GM21515 (cell line): ENCODE measurements at regions not wholly inside any gene's neighbourhood (a gene's known extent, or its start where the extent isn't known, plus 50 kb on each side); places are given as distances from the start of the nearest gene placed in this dataset.
"Not testable (repeated sequence)": the region's sequence is repeated elsewhere in the genome, so short reads cannot be mapped to it uniquely, and the experiment has no call there.

Source experiments
- ATAC-seq: cut with Tn5 transposase; IDR thresholded peaks from one replicate; pipeline ENCODE4 v1.9.1; 2021; ENCODE audit not compliant: unreplicated experiment

DNA sequence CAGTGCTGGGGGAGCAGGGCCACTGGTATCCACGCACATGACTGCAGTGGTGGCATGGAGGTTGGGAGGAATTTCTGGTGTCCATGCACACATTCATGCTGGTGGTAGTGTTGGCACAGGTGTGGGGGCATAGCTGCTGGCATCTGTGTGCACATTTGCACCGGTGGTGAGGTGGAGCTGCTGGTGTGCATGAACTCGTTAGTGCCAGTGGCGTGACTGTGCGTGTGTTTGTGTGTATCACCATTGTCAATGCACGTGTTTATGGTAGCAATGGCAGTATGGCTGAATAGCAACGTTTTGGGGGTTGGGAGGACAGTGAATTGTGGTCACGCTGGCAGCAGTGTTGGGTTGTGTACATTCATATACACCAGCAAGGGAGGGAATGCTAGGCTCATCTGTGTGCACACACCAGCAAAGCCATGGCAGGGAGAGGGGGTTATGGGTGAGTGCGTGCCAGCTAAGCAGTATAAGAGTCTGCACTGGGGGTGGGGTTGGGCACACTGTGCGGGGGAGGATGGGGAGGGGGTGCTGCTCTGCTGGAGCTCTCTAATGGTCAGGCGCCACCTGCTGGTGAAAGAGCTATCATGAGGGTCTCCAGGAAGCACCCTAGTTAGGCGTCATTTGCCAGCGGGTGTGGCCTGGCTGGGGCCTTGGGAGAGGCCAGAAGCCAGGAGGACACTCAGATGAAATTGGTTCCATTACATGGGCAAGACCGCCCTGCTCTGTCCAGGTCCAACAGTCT lies 626.1 kb upstream of the ID4 start:
- ATAC-seq, result no peak

DNA sequence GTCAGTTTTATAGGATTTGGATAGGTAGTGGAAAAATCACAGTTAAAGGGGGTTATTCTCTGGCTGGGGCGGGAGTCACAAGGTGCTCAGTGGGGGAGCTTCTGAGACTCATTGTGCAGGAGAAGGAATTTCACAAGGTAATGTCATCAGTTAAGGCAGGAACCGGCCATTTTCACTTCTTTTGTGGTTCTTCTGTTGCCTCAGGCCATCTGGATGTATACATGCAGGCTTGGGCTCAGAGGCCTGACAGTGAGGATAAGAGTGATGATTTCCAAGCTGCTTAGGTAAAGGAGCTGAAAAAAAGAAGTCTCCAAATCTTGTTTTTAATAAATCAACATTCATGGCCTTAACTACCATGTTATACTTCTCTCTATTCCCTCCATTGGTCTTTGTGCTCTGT lies 622.9 kb upstream of the ID4 start:
- no peak for ATAC-seq

DNA sequence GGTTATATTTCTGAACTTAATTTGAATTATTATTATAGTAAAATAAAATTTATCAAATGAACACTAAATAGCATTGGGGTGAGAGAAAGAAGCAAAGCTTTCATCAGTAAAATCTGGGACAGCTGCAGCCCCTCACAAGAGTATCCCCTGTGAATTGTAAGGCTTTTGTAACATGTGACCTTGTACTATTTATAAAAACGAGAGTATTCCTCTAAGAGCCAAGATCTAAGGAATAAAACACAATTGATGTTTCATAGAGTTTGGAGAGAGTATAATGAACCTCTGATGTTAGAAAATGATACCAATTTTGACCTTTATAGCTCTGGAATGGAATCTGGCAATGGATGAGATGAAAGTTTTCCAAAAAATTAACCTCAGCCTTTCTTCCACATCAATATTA lies 617.2 kb upstream of the ID4 start:
- ATAC-seq, result no peak

DNA sequence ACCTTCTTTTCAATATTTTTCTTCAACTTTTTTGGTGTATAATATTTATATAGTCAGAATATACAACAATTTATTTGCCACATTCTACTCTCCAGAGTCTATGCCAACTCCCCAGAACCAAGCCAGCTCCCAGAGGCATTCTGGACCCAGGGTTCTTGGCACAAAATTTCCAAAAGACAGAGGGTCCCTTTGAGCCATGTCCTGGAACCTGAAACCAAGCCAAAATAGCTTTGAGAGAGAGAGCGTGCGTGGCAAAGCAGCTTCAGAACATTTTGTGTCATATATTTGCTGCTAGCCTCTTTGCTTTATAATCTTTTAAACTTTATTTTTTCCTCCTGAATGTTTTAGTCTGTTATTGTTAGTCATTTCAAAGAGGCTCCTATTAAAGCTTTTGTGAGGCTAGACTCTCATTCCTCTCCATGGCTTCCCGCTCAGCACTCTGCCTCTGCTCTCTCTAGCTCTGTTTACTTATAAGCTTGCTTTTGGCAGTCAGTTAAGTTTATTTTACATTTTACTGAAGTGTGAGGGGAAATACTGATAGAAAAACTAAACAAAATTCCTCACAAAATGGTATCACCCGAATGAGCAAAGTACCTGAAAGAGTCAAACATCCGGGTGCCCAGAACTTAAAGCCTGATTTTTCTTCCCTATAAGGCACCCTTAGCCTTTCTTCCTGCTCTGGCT lies 605.1 kb upstream of the ID4 start:
- no peak for ATAC-seq

DNA sequence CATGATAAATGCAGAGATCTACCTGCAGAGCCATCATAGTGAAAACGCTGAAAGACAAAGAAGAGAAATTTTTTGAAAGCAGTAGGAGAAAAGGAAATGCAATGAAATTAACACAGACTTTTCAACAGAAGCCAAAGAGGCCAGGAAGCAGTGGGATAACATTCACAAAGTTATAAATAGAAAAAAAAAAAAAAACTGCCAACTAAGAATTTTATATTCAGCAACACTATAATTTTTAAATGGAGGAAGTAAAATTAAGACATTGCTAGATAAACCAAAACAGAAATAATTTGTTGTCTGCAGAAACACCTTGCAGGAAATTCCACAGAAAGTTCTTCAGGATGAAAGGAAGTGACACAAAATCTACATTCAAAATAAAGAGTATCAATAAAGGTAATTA lies 591.5 kb upstream of the ID4 start:
- ATAC-seq, result no peak

DNA sequence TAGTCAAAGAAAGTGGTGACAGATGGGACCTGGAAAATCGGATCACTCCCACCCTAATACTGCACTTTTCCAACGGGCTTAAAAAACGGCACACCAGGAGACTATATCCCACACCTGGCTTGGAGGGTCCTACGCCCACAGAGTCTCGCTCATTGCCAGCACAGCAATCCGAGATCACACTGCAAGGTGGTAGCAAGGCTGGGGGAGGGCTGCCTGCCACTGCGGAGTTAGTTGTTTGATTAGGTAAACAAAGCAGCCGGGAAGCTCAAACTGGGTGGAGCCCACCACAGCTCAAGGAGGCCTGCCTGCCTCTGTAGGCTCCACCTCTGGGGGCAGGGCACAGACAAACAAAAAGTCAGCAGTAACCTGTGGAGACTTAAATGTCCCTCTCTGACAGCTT lies 590.0 kb upstream of the ID4 start:
- ATAC-seq, result not testable (repeated sequence)

DNA sequence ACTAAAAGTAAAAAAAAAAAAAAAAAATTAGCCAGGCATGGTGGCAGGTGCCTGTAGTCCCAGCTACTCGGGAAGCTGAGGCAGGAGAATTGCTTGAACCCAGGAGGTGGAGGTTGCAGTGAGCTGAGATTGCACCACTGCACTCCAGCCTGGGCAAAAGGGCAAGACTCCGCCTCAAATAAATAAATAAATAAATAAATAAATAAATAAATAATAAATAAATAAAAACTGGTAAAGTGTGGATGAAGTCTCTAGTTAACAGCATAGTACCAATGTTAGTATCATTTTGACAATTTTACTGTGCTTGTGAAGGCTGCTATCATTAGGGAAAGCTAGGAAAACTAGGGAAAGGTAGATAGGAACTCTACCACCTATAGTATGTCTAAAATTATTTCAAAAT lies 581.0 kb upstream of the ID4 start:
- not testable (repeated sequence) for ATAC-seq

DNA sequence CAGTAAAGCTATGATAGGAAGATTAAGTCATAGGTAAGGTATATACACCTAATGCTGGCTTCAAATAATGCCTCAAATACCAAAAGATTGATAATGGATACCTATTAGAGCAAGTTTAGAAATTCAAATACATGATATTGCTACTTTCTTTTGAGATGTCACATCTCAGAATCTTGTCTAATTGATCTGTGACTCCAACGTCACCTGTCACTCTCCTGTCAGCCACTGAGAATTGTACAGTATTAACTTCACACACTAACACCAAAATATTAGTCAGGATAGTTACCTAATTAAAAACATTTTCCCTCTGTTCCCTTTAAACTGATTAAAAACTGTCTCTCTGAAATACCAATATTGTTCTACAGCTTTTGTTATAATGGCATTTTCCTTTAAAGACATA lies 575.5 kb upstream of the ID4 start:
- no peak for ATAC-seq

DNA sequence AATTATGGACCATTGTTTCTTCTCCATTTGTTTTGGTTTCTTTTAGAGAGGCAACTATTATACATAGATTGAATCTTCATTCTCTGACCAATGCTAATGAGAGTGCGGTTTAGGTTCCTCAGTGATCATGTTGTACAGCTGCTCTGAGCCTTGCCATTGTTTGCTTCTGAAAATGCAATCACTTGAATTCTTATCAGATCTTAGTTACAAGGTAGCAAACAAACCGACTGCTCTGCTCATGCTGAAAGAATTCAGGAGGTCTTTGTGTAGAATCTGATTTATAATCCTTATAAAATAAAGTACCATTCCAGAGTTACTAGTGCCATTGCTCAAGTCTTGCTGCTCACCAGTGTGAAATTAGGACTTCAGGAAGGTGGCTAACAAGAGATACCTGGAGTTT lies 569.1 kb upstream of the ID4 start:
- ATAC-seq, result no peak

DNA sequence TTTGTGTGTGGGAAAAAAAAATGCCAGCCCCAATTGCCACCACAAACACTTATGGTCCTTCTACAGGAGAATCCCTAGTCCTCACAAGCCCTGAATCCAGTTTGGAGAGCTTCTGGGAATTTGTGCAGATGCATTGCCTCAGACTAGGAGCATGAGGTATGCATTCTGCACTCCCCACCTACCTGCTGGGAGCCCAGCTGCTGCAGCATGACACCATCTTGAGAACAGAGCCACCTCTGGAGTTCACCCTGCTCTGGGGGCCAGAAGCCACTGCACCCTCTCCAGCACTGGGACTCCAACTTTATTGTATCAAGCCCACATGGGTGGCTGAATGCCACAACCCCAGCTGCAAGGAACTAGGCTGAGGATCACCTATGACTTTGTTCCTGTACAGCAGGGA lies 568.5 kb upstream of the ID4 start:
- ATAC-seq, result no peak

DNA sequence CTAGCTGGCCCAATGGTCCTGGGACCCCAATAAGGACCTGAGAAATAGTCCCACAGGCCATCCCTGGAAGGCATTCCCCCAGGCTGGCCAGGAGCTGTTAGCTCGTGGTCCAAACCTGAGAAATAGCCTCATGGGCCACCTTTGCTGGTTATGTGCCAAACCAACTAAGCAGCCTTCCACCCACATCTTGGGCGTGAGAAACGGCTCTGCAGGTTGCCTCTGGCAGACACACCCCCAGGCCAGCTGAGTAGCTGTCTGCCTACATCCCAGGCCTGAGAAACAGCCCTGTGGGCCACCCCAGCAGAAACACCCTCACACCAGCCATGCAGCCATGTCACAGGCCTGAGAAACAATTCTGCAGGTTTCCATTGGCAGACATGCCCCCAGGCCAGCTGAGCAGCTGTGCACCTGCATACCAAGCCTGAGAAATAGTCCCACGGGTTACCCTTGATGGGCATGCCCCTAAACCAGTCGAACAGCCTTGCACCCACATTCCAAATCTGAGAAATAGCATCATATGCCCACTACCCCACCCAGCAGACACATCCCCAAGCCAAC lies 567.8 kb upstream of the ID4 start:
- no peak for ATAC-seq

DNA sequence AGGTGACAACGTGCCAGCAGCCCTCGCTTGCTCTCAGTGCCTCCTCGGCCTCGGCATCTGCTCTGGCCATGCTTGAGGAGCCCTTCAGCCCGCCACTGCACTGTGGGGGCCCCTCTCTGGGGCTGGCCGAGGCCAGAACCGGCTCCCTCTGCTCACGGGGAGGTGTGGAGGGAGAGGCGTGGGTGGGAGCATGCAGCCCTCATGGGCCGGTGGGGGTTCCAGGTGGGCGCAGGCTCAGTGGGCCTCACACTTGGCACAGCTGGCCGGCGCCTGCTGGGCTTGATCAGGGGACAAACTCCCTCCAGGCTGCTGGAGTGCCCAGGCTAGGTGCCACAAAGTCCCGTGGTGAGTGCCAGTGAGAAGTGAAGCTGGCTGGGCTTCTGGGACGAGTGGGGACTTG lies 566.6 kb upstream of the ID4 start:
- no peak for ATAC-seq

DNA sequence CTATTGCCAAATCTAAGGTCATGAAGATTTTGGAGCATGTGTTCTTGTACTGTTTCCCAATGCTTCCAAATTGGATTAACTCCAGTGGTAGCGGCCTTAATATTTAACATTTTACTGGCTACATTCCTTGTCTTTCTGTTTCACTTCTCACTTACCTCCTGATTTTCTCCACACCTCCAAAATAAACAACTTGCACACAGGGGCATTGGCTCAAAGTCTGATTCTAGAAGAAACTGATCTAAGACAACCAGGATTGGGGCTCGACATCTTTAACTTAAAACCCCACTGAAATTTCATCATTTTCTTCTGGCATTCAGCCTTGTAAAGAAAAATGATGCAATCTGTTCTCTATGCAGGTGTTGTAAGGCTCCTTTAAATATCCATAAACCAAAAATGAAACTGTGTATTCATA lies 557.9 kb upstream of the ID4 start:
- no peak for ATAC-seq

DNA sequence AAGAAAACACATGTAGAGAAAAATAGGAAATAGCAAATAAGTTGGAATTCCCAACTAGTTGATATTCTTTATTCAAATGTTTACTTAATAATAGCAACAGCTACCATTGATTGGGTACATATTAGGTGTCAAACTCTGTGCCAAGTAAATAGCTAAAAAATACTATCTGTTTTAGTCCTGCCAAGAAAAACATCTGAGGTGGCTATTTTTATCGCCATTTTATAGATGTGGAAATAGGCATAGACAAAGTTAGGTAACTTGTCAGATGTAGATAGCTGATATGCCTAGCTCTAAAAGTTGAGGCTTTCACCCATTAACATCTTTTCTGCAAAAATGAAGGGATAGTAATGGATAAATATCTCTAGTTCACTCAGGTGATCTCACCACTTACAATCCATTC lies 549.2 kb upstream of the ID4 start:
- no peak for ATAC-seq

DNA sequence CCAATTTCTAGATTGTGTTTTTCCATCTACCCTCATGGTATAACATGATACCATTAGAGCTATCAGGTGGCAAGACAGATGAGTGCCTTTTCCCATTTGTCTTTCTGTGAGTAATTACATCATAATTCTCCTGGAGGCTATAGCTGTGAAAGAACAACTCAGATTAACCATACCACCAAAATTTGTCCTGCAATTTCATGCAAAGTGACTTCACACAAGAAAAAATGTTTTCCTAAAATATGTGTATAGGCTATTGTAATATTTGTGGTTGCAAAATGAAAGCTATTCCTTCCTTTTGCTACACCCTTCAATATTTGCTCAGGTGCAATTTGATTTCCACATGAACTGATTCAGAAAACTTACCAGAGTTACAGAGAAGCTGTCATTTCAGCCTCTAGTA lies 547.7 kb upstream of the ID4 start:
- ATAC-seq, result no peak

DNA sequence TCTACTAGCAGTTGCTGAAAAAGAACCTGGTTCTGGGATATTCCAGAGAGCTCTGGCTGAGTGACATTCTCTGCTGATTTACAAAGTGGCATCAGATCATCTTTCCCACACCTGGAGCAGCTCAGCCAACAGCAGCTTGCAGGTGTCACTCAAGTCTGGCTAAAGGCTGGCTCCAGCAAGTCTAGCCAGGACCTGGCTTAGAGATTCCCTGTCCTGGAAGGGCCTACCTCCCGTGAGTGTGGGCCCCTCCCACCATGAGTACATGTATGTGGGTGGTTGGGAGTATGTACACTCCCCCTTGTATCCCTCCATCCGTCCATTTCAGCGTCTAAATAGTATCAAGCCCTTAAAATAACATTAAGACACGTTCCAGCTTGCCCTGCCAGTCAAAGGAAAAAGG lies 539.3 kb upstream of the ID4 start:
- no peak for ATAC-seq

DNA sequence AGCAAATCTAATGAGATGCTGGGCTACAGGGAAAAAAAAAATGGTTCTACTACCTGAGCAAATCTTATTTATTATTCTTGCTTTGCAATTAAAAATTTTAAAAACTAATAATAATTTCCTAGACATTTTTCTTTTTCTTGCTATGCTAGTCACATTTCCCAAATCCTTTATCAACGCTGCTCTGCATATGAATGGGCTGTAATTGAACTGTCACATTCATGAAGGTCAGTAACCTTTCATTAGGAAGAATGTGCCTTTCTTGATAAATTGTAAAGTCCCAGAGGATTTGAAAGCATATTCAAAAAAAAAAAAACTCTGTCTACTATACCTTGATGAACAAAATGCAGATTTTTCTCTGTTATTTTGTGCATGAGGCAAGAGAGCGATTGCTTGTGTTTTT lies 538.7 kb upstream of the ID4 start:
- no peak for ATAC-seq

DNA sequence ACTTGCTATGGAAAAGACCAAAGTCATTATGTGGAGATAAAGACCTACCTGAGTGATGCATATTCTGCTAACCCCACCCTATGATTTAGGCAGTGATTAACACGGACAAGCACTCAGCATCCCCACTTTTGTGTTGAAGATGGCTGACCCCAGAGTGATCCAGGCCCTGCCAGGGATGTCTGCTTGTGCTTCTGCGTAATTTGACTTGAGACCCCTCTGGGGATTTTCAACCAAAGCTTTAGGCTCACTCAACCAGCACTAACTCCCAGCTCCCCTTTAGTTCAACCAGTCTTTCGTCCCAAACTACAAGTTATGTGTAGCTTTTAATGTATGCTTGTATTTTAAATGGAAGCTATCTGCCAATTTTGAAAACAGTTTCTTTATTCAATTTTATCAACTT lies 538.0 kb upstream of the ID4 start:
- ATAC-seq, result no peak

DNA sequence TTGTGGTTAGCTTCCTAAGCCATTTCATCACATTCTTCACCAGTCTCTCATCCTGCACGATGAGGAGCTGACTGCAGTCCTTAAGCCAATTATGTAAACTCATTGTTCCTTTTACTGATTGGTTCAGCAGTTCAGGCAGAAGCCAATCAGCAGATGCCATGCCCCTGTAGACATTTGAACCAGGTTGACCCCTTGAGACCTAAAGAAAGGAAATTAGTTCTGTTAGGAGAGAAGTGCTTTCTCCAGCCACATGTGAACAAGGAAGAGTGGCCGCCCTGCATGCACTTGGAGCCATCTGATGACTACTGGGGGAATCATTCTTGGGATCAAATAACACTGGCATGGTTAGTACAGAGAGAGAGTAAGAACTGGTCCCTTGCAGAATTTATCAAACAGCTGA lies 535.2 kb upstream of the ID4 start:
- ATAC-seq, result no peak

DNA sequence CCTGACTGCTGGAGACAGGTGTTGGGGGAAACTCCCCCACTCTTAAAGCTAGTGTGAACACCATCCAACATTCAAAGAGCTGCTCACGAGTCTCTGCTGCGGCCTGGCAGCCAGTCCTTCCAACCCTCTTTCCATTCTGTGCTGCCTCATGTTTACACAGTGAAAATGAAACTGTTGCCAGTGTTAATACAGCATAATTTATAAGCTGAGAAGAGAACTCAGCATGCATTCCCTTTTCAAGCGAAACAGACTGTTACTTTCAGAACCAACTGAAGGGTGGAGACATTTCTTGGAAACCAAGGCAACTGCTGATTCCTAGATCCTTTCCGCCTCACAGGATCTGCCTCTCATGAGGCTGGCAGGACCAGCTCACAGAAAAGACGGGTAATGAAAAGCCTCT lies 533.8 kb upstream of the ID4 start:
- no peak for ATAC-seq

DNA sequence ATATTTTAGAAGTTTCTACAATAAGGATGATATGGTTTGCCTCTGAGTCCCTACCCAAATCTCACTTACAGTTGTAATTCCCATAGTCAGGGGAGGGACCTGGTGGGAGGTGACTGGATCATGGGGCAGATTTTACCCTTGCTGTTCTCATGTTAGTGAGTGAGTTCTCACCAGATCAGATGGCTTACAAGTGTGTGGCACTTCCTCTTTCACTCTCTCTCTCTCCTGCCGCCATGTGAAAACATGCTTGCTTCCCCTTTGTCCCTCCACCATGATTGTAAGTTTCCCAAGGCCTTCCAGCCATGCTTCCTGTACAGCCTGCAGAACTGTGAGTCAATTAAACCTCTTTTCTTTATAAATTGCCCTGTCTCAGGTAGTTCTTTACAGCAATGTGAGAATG lies 527.5 kb upstream of the ID4 start:
- no peak for ATAC-seq

DNA sequence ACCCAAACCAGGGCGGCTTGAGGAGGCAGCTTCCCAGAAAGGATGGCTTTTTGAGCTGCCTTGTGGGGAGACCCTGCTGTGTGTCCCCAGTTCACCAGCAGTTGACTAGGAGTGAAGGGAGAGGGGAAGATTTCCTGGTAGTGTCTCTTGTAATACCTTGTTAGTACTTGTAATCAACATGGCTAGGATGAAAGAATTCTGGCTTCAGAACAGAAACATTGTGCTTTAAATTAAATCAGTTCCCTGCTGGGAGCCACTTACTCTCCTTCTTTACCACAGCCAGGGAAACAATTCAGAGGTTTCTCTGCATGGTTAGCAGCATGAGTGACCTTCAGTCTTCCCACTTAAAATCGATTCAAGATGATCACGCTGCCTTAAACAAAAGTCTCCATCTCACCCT lies 525.4 kb upstream of the ID4 start:
- no peak for ATAC-seq
